Smooth muscle cell (in vitro differentiated cells): ENCODE measurements at regions not wholly inside any gene's neighbourhood (a gene's known extent, or its start where the extent isn't known, plus 50 kb on each side); places are given as distances from the start of the nearest gene placed in this dataset.
A peak's percentile ranks its signal among the peaks of the same experiment; 100 is the strongest.

Experiments used
- DNase-seq: peaks from one replicate; lab custom pipeline; 2025; ENCODE audit not compliant: unreplicated experiment; lab: John Stamatoyannopoulos, UW
- H2AFZ ChIP-seq: fragments of 200-600 bp; sonication (generic); 2 replicates; pipeline ENCODE4 v1.6.0; 2016; ENCODE audit warnings: antibody characterized with exemption, low read depth, mild to moderate bottlenecking
- H3F3A ChIP-seq: fragments of 200-600 bp; sonication (generic); 2 replicates; pipeline ENCODE4 v1.6.0; 2017; ENCODE audit warnings: antibody characterized with exemption, low read depth
- H3K27ac ChIP-seq: fragments of 200-600 bp; sonication (generic); 2 replicates; pipeline ENCODE4 v1.5.1; 2016; ENCODE audit warnings: low read depth, mild to moderate bottlenecking
- H3K27me3 ChIP-seq: fragments of 200-600 bp; sonication (generic); 2 replicates; pipeline ENCODE4 v1.6.1; 2016; ENCODE audit warnings: low read depth, mild to moderate bottlenecking
- H3K36me3 ChIP-seq: fragments of 200-600 bp; sonication (generic); 2 replicates; pipeline ENCODE4 v1.5.1; 2016; ENCODE audit warnings: low read depth
- H3K4me1 ChIP-seq: fragments of 200-600 bp; sonication (generic); 2 replicates; pipeline ENCODE4 v1.5.1; 2016; ENCODE audit warnings: low read depth
- H3K4me2 ChIP-seq: fragments of 200-600 bp; sonication (generic); 2 replicates; pipeline ENCODE4 v1.6.0; 2016; ENCODE audit warnings: mild to moderate bottlenecking
- H3K4me3 ChIP-seq: fragments of 200-600 bp; sonication (generic); 2 replicates; pipeline ENCODE4 v1.5.1; 2016; ENCODE audit warnings: mild to moderate bottlenecking
- H3K79me2 ChIP-seq: fragments of 200-600 bp; sonication (generic); 2 replicates; pipeline ENCODE4 v1.6.0; 2016; ENCODE audit warnings: low read depth, mild to moderate bottlenecking
- H3K9ac ChIP-seq: fragments of 200-600 bp; sonication (generic); 2 replicates; pipeline ENCODE4 v1.6.0; 2016; ENCODE audit warnings: low read depth
- H3K9me3 ChIP-seq: fragments of 200-600 bp; sonication (generic); replicated peaks from 2 replicates; pipeline ENCODE4 v1.5.1; 2016; ENCODE audit warnings: low read depth
- H4K20me1 ChIP-seq: fragments of 200-600 bp; sonication (generic); 2 replicates; pipeline ENCODE4 v1.6.0; 2016; ENCODE audit warnings: low read depth
- CTCF ChIP-seq: fragments of 200-600 bp; sonication (generic); IDR thresholded peaks from 2 replicates; pipeline ENCODE4 v1.5.1; 2017; ENCODE audit warnings: borderline replicate concordance, mild to moderate bottlenecking, antibody characterized with exemption; ENCODE audit not compliant: insufficient read depth, poor library complexity, severe bottlenecking
- WGBS: methylation state at CpG from one replicate; pipeline ENCODE4 v1.1.7; 2016; ENCODE audit warnings: low lambda C conversion rate; 5-methylcytosine and 5-hydroxymethylcytosine counted together

DNA sequence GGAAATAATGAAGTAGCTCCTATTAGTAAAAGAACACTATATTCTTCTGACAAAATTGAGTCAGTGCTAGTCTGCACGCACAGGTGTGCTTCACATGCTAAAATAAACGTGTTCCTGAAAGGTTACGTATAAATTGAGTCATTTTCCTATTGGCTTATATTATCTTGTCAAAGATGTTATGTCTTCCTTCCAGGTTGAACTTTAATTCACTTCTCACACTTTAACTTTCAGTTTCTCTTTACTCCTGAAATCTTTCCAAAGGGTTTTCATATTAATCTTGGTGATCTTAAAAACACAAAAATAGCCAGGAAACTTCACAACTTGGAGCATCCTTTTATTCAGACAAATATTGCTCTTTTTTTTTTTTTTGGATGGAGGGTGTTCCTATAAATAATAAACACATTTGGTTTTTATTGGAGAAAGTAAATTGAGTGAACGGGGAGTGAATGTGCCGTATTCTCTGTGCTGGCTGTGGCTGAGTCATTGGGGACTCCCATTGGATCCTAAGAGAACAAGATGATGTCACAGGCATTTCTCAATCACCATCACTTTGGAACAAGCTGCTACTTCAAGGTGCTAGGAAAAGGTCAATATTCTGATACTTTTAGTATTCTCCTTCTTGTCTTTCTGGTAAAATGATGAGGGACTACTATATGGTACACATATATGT, 150.2 kb upstream of the SPATS2L start:
- no peaks in the 10 kb centered on the region for H3K79me2 ChIP-seq
- no peak for DNase-seq
- no peak for TF ChIP-seq CTCF
- H3K4me3 ChIP-seq: peak overlapping the region; percentile 55
- WGBS: 55% methylated on average over 5 of the region's 5 CpGs
- H4K20me1 ChIP-seq: no peaks in the 10 kb centered on the region
- H3K4me1 ChIP-seq: peaks cover 8% of the 10 kb centered on the region
- H3K9me3 ChIP-seq: no peaks in the 10 kb centered on the region
- peaks cover 20% of the 10 kb centered on the region for H3F3A ChIP-seq
- no peaks in the 10 kb centered on the region for H3K36me3 ChIP-seq
- peak overlapping the region; percentile 63 for H3K27ac ChIP-seq
- H3K4me2 ChIP-seq: peak overlapping the region; percentile 83
- H3K27me3 ChIP-seq: no peaks in the 10 kb centered on the region
- H3K9ac ChIP-seq: peak overlapping the region; percentile 65
- H2AFZ ChIP-seq: peak overlapping the region; percentile 84

DNA sequence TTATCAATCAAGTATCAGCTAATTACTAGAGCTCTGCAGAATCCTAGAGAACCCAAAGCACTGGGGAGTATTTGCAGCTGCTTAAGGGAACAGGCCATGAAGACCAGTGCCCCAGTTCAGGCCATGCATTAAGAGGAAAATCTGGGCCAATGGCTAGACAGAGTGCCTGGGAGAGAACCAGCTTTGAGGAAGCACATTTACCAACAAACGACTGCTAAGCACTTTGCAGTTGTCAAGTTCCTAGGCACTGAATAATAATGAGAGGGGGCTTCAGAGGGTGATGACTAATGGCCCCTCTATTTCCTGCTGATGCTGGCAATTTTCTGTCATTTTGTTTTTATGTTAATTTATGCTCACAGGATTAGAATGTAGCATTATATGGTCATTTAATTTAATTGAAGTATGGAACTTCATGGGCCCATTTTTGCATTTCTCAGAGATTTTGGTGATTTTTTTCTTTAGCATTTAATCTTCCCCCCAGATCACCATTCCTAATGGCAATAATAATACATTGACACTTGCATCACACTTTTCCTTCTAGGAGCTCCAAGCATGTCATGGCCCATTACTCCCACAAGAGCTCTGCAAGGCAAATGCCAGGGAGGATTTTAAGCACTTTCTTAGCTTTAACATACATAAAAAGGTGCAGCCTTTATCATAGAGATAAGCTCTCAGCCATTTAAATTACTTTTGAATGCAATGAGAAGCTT, 147.7 kb upstream of the SPATS2L start:
- DNase-seq: no peak
- H3K4me2 ChIP-seq: no peak overlapping the region
- H3K27me3 ChIP-seq: no peaks in the 10 kb centered on the region
- no peaks in the 10 kb centered on the region for H3K36me3 ChIP-seq
- no peak overlapping the region for H3K4me3 ChIP-seq
- no peaks in the 10 kb centered on the region for H3K79me2 ChIP-seq
- H2AFZ ChIP-seq: peak overlapping the region; percentile 3
- no peak for TF ChIP-seq CTCF
- H3F3A ChIP-seq: peaks cover 20% of the 10 kb centered on the region
- H3K9me3 ChIP-seq: no peaks in the 10 kb centered on the region
- WGBS: 5% methylated on average over 1 of the region's 1 CpG
- no peaks in the 10 kb centered on the region for H4K20me1 ChIP-seq
- peak overlapping the region; percentile 59 for H3K27ac ChIP-seq
- no peak overlapping the region for H3K9ac ChIP-seq
- peaks cover 8% of the 10 kb centered on the region for H3K4me1 ChIP-seq

- H3K79me2 ChIP-seq: no peaks in the 10 kb centered on the region
- peaks cover 20% of the 10 kb centered on the region for H3F3A ChIP-seq
- H3K36me3 ChIP-seq: no peaks in the 10 kb centered on the region
- no peak overlapping the region for H2AFZ ChIP-seq
- no peak overlapping the region for H3K4me3 ChIP-seq
- no peak for TF ChIP-seq CTCF
- DNase-seq: no peak
- peak overlapping the region; percentile 59 for H3K27ac ChIP-seq
- H3K9me3 ChIP-seq: no peaks in the 10 kb centered on the region
- no peaks in the 10 kb centered on the region for H3K27me3 ChIP-seq
- H3K9ac ChIP-seq: no peak overlapping the region
- H3K4me1 ChIP-seq: peaks cover 8% of the 10 kb centered on the region
- H4K20me1 ChIP-seq: no peaks in the 10 kb centered on the region
- H3K4me2 ChIP-seq: peak overlapping the region; percentile 60
Observed at GRCh38 chr2:200159357-200159707, 147.2 kb upstream of the SPATS2L start.
